ENCODE measurements at regions not wholly inside any gene's neighbourhood (a gene's known extent, or its start where the extent isn't known, plus 50 kb on each side); places are given as distances from the start of the nearest gene placed in this dataset.

- intact Hi-C loops (cut with DNase I) = no loop called here
- H3K27ac ChIP-seq (replicated peaks in 1 of 4) = no peak overlapping the region
- no peaks in the 10 kb centered on the region for H3K9me3 ChIP-seq
- TF ChIP-seq POLR2A (IDR thresholded peaks at IDR 0.05; ENCODE audit: low read depth) (no peak), POLR2AphosphoS5 (IDR thresholded peaks at IDR 0.05) (no peak), CTCF (IDR thresholded peaks at IDR 0.05) (no peak), EP300 (IDR thresholded peaks at IDR 0.05) (no peak)
- DNase-seq (ENCODE audit: extremely low spot score) = no peak
- no peaks in the 10 kb centered on the region for H3K36me3 ChIP-seq
- no peaks in the 10 kb centered on the region for H3K4me1 ChIP-seq
- H3K27me3 ChIP-seq = no peaks in the 10 kb centered on the region
- H3K4me3 ChIP-seq = no peak overlapping the region
- 59% methylated on average over 4 of the region's 4 CpGs for WGBS
Measured at GRCh38 chr9:22898591-22898990, 452.0 kb downstream of the DMRTA1 start.

GRCh38 chr9:22911632-22912031, 465.0 kb downstream of the DMRTA1 start:
- no peak overlapping the region for H3K4me3 ChIP-seq
- no peak overlapping the region for H3K27ac ChIP-seq (replicated peaks in 1 of 4)
- H3K27me3 ChIP-seq = no peaks in the 10 kb centered on the region
- no peaks in the 10 kb centered on the region for H3K9me3 ChIP-seq
- TF ChIP-seq CTCF (IDR thresholded peaks at IDR 0.05) (no peak), POLR2AphosphoS5 (IDR thresholded peaks at IDR 0.05) (no peak), EP300 (IDR thresholded peaks at IDR 0.05) (no peak)
- no peaks in the 10 kb centered on the region for H3K36me3 ChIP-seq
- WGBS = 46% methylated on average over 1 of the region's 1 CpG
- DNase-seq (ENCODE audit: extremely low spot score) = no peak
- no peaks in the 10 kb centered on the region for H3K4me1 ChIP-seq
- intact Hi-C loops (cut with DNase I) = no loop called here

- DNase-seq (ENCODE audit: extremely low spot score) = no peak
- no peaks in the 10 kb centered on the region for H3K36me3 ChIP-seq
- intact Hi-C loops (cut with DNase I) = no loop called here
- H3K9me3 ChIP-seq = no peaks in the 10 kb centered on the region
- no peak overlapping the region for H3K27ac ChIP-seq (replicated peaks in 1 of 4)
- no peak overlapping the region for H3K4me3 ChIP-seq
- TF ChIP-seq EP300 (IDR thresholded peaks at IDR 0.05) = no peak
- no peak for TF ChIP-seq POLR2A (IDR thresholded peaks at IDR 0.05; ENCODE audit: low read depth)
- H3K4me1 ChIP-seq = no peaks in the 10 kb centered on the region
- H3K27me3 ChIP-seq = no peaks in the 10 kb centered on the region
- WGBS = 64% methylated on average over 4 of the region's 4 CpGs
Measured at GRCh38 chr9:22913026-22913425, 466.4 kb downstream of the DMRTA1 start.

GRCh38 chr9:22913518-22913917, 466.9 kb downstream of the DMRTA1 start:
- intact Hi-C loops (cut with DNase I) = no loop called here
- H3K4me1 ChIP-seq = no peaks in the 10 kb centered on the region
- H3K36me3 ChIP-seq = no peaks in the 10 kb centered on the region
- 59% methylated on average over 4 of the region's 4 CpGs for WGBS
- no peak overlapping the region for H3K4me3 ChIP-seq
- DNase-seq (ENCODE audit: extremely low spot score) = no peak
- no peak overlapping the region for H3K27ac ChIP-seq (replicated peaks in 1 of 4)
- no peaks in the 10 kb centered on the region for H3K9me3 ChIP-seq
- no peaks in the 10 kb centered on the region for H3K27me3 ChIP-seq
- TF ChIP-seq CTCF (IDR thresholded peaks at IDR 0.05) = no peak
- TF ChIP-seq POLR2AphosphoS5 (IDR thresholded peaks at IDR 0.05) = no peak
- TF ChIP-seq POLR2A (IDR thresholded peaks at IDR 0.05; ENCODE audit: low read depth) = no peak
- TF ChIP-seq EP300 (IDR thresholded peaks at IDR 0.05) = no peak

GRCh38 chr9:22916148-22916547, 469.5 kb downstream of the DMRTA1 start:
- TF ChIP-seq EP300 (IDR thresholded peaks at IDR 0.05) = no peak
- no peak for TF ChIP-seq POLR2AphosphoS5 (IDR thresholded peaks at IDR 0.05)
- no peak for TF ChIP-seq POLR2A (IDR thresholded peaks at IDR 0.05; ENCODE audit: low read depth)
- DNase-seq (ENCODE audit: extremely low spot score) = no peak
- Histone ChIP-seq H3K4me3 (no peak overlapping the region), H3K36me3 (no peaks in the 10 kb centered on the region), H3K27me3 (no peaks in the 10 kb centered on the region), H3K27ac (replicated peaks in 1 of 4) (no peak overlapping the region), H3K9me3 (no peaks in the 10 kb centered on the region), H3K4me1 (no peaks in the 10 kb centered on the region)
- intact Hi-C loops (cut with DNase I) = no loop called here
- 74% methylated on average over 2 of the region's 2 CpGs for WGBS

GRCh38 chr9:22919423-22919822, 472.8 kb downstream of the DMRTA1 start:
- Histone ChIP-seq H3K4me1 (no peaks in the 10 kb centered on the region), H3K27me3 (no peaks in the 10 kb centered on the region), H3K4me3 (no peak overlapping the region), H3K27ac (replicated peaks in 1 of 4) (no peak overlapping the region), H3K36me3 (no peaks in the 10 kb centered on the region), H3K9me3 (no peaks in the 10 kb centered on the region)
- TF ChIP-seq POLR2AphosphoS5 (IDR thresholded peaks at IDR 0.05) = no peak
- TF ChIP-seq EP300 (IDR thresholded peaks at IDR 0.05) = no peak
- intact Hi-C loops (cut with DNase I) = no loop called here
- 79% methylated on average over 1 of the region's 1 CpG for WGBS
- no peak for DNase-seq (ENCODE audit: extremely low spot score)

Measured in esophagus muscularis mucosa (tissue), 4 donors.